HUES48 (cell line): ENCODE measurements at regions not wholly inside any gene's neighbourhood (a gene's known extent, or its start where the extent isn't known, plus 50 kb on each side); places are given as distances from the start of the nearest gene placed in this dataset.

Experiments
- H3K27ac ChIP-seq: one replicate; pipeline ENCODE4 v1.7.0; 2013; ENCODE audit warnings: low read depth, low read length, inconsistent platforms
- H3K27me3 ChIP-seq: 2 replicates; pipeline ENCODE4 v1.6.1; 2013; ENCODE audit warnings: mild to moderate bottlenecking, low read length; ENCODE audit not compliant: control insufficient read depth, insufficient read depth
- H3K36me3 ChIP-seq: 2 replicates; pipeline ENCODE4 v1.6.1; 2013; ENCODE audit warnings: low read length; ENCODE audit not compliant: control insufficient read depth, insufficient read depth
- H3K4me1 ChIP-seq: 2 replicates; pipeline ENCODE4 v1.6.1; 2013; ENCODE audit warnings: mild to moderate bottlenecking, low read length; ENCODE audit not compliant: control insufficient read depth, insufficient read depth
- H3K4me3 ChIP-seq: 2 replicates; pipeline ENCODE4 v1.5.1; 2013; ENCODE audit warnings: mild to moderate bottlenecking, low read depth, low read length
- H3K9ac ChIP-seq: 2 replicates; pipeline ENCODE4 v1.6.1; 2013; ENCODE audit warnings: mild to moderate bottlenecking, low read depth, low read length, moderate library complexity
- H3K9me3 ChIP-seq: 2 replicates; pipeline ENCODE4 v1.6.1; 2013; ENCODE audit warnings: low read length; ENCODE audit not compliant: control insufficient read depth, insufficient read depth

- H3K4me3 ChIP-seq, result no peak overlapping the region
- no peaks in the 10 kb centered on the region for H3K4me1 ChIP-seq
- 0 out of 2 replicates have a peak, but pooled peaks cover 4% of the 10 kb centered on the region for H3K9me3 ChIP-seq
- H3K9ac ChIP-seq, result no peak overlapping the region
- H3K36me3 ChIP-seq, result no peaks in the 10 kb centered on the region
- no peaks in the 10 kb centered on the region for H3K27me3 ChIP-seq
- H3K27ac ChIP-seq, result no peak overlapping the region
Observed at GRCh38 chr13:85543144-85543543, 256.1 kb downstream of the SLITRK6 start.

GRCh38 chr13:85541476-85541875 is 257.7 kb downstream of the SLITRK6 start:
- no peaks in the 10 kb centered on the region for H3K27me3 ChIP-seq
- H3K9ac ChIP-seq, result no peak overlapping the region
- H3K4me3 ChIP-seq, result no peak overlapping the region
- no peaks in the 10 kb centered on the region for H3K9me3 ChIP-seq
- H3K27ac ChIP-seq, result no peak overlapping the region
- no peaks in the 10 kb centered on the region for H3K36me3 ChIP-seq
- no peaks in the 10 kb centered on the region for H3K4me1 ChIP-seq

- no peaks in the 10 kb centered on the region for H3K36me3 ChIP-seq
- H3K27me3 ChIP-seq, result no peaks in the 10 kb centered on the region
- no peak overlapping the region for H3K27ac ChIP-seq
- H3K4me1 ChIP-seq, result no peaks in the 10 kb centered on the region
- no peak overlapping the region for H3K9ac ChIP-seq
- no peaks in the 10 kb centered on the region for H3K9me3 ChIP-seq
- H3K4me3 ChIP-seq, result no peak overlapping the region
Observed at GRCh38 chr13:85538957-85539356, 260.3 kb downstream of the SLITRK6 start.

- Histone ChIP-seq H3K36me3 (no peaks in the 10 kb centered on the region), H3K27ac (no peak overlapping the region), H3K9ac (no peak overlapping the region), H3K9me3 (no peaks in the 10 kb centered on the region), H3K4me1 (no peaks in the 10 kb centered on the region), H3K4me3 (no peak overlapping the region), H3K27me3 (no peaks in the 10 kb centered on the region)
Observed at GRCh38 chr13:85537601-85538000, 261.6 kb downstream of the SLITRK6 start.

GRCh38 chr13:85536706-85537105 is 262.5 kb downstream of the SLITRK6 start:
- Histone ChIP-seq H3K4me3 (no peak overlapping the region), H3K9ac (no peak overlapping the region), H3K36me3 (no peaks in the 10 kb centered on the region), H3K9me3 (no peaks in the 10 kb centered on the region), H3K4me1 (no peaks in the 10 kb centered on the region), H3K27me3 (no peaks in the 10 kb centered on the region), H3K27ac (no peak overlapping the region)

- H3K9me3 ChIP-seq, result no peaks in the 10 kb centered on the region
- H3K9ac ChIP-seq, result no peak overlapping the region
- no peak overlapping the region for H3K27ac ChIP-seq
- no peaks in the 10 kb centered on the region for H3K36me3 ChIP-seq
- H3K4me1 ChIP-seq, result no peaks in the 10 kb centered on the region
- H3K27me3 ChIP-seq, result no peaks in the 10 kb centered on the region
- H3K4me3 ChIP-seq, result no peak overlapping the region
Observed at GRCh38 chr13:85535316-85536084, 263.7 kb downstream of the SLITRK6 start.

- no peaks in the 10 kb centered on the region for H3K4me1 ChIP-seq
- H3K9ac ChIP-seq, result no peak overlapping the region
- H3K9me3 ChIP-seq, result no peaks in the 10 kb centered on the region
- no peaks in the 10 kb centered on the region for H3K27me3 ChIP-seq
- no peak overlapping the region for H3K4me3 ChIP-seq
- H3K27ac ChIP-seq, result no peak overlapping the region
- no peaks in the 10 kb centered on the region for H3K36me3 ChIP-seq
Observed at GRCh38 chr13:85533911-85534310, 265.3 kb downstream of the SLITRK6 start.

GRCh38 chr13:85529218-85529594 is 270.0 kb downstream of the SLITRK6 start:
- Histone ChIP-seq H3K36me3 (no peaks in the 10 kb centered on the region), H3K27ac (no peak overlapping the region), H3K9ac (no peak overlapping the region), H3K9me3 (no peaks in the 10 kb centered on the region), H3K27me3 (no peaks in the 10 kb centered on the region), H3K4me3 (no peak overlapping the region), H3K4me1 (no peaks in the 10 kb centered on the region)

- Histone ChIP-seq H3K36me3 (no peaks in the 10 kb centered on the region), H3K9me3 (no peaks in the 10 kb centered on the region), H3K27me3 (no peaks in the 10 kb centered on the region), H3K4me3 (no peak overlapping the region), H3K4me1 (no peaks in the 10 kb centered on the region), H3K27ac (no peak overlapping the region), H3K9ac (no peak overlapping the region)
Observed at GRCh38 chr13:85528491-85529217, 270.6 kb downstream of the SLITRK6 start.

GRCh38 chr13:85527316-85527715 is 271.9 kb downstream of the SLITRK6 start:
- no peaks in the 10 kb centered on the region for H3K27me3 ChIP-seq
- no peaks in the 10 kb centered on the region for H3K9me3 ChIP-seq
- no peaks in the 10 kb centered on the region for H3K4me1 ChIP-seq
- no peak overlapping the region for H3K4me3 ChIP-seq
- no peaks in the 10 kb centered on the region for H3K36me3 ChIP-seq
- no peak overlapping the region for H3K9ac ChIP-seq
- H3K27ac ChIP-seq, result no peak overlapping the region

- H3K9me3 ChIP-seq, result no peaks in the 10 kb centered on the region
- H3K36me3 ChIP-seq, result no peaks in the 10 kb centered on the region
- H3K4me3 ChIP-seq, result no peak overlapping the region
- no peaks in the 10 kb centered on the region for H3K27me3 ChIP-seq
- H3K4me1 ChIP-seq, result no peaks in the 10 kb centered on the region
- no peak overlapping the region for H3K9ac ChIP-seq
- H3K27ac ChIP-seq, result no peak overlapping the region
Observed at GRCh38 chr13:85525411-85525810, 273.8 kb downstream of the SLITRK6 start.
